NCI-H2029 treated with DMSO at 0.1 percent for 48 hours (cell line): ENCODE measurements at regions not wholly inside any gene's neighbourhood (a gene's known extent, or its start where the extent isn't known, plus 50 kb on each side); places are given as distances from the start of the nearest gene placed in this dataset.

Source experiments
- DNase-seq: peaks from one replicate; lab custom pipeline; 2025; lab: John Stamatoyannopoulos, UW

- DNase-seq: no peak
Observed at GRCh38 chr3:159789742-159790635, 198.6 kb upstream of the IL12A start.

- DNase-seq: no peak
Observed at GRCh38 chr3:159791336-159791735, 197.3 kb upstream of the IL12A start.

GRCh38 chr3:159792070-159792469 is 196.6 kb upstream of the IL12A start:
- DNase-seq: no peak

GRCh38 chr3:159795042-159795441 is 193.6 kb upstream of the IL12A start:
- no peak for DNase-seq

DNA sequence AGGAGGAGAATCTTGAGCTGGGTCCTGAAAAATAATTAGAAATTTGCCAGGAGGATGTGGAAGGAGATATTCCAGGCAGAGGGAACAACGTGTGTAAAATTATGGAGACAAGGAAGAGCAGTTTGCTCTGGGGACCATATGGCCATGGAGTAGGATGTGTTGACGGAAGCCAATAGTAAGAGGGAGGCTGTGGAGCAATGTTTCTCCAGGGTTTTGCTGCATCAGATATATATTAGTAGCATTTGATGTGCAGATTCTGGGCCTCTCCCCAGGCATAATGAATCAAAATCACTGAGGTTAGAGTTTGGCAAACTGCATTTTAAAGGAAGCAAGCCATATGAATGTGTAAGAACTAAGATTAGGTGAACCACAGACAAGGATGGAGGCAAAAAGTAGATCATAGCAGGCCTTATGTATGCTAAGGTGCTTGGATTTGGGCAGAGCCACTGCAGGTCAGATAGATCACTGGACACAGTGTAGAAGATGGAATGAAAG is 192.9 kb upstream of the IL12A start:
- no peak for DNase-seq

DNA sequence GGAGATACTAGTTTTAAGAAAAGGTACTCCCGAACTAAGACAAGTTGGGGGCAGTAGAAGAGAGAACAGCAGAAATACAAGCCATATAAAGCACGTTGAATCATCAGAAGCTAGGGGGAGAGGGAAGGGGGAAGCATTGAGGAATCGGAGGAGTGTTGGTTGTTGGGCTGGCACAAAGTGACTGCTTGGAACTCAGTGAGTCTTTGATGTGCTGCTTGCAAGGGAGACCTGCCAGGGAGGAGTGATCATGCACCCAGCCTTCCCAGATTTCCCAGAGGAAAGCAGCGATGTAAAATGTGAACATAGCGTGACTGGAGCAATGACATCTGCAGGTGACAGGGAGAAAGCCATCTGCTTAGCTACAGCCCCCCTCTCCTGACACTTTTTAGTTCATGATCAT is 192.4 kb upstream of the IL12A start:
- DNase-seq: no peak

GRCh38 chr3:159796744-159797143 is 191.9 kb upstream of the IL12A start:
- no peak for DNase-seq

DNA sequence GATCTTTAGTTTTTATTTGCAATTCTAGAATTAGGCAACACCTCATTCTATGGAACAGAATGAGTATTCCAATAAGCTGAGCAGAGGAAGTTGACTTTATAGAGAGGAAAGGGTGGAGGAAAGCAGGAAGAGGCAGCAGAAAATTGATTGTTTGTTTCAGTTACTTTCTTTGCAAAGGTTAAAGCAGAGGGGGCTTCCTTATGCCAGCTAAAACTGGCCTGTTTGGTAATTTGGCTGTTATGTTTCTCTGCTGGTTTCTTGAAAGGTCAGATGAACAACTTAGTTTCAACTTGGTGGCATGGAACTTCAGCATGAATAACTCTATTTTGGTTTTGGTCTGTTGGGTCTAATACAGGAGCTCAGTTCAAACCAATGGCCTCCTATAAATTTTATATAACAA is 190.9 kb upstream of the IL12A start:
- no peak for DNase-seq

- DNase-seq: no peak
Observed at GRCh38 chr3:159798951-159799350, 189.7 kb upstream of the IL12A start.

- DNase-seq: no peak
Observed at GRCh38 chr3:159800434-159801155, 188.0 kb upstream of the IL12A start.

DNA sequence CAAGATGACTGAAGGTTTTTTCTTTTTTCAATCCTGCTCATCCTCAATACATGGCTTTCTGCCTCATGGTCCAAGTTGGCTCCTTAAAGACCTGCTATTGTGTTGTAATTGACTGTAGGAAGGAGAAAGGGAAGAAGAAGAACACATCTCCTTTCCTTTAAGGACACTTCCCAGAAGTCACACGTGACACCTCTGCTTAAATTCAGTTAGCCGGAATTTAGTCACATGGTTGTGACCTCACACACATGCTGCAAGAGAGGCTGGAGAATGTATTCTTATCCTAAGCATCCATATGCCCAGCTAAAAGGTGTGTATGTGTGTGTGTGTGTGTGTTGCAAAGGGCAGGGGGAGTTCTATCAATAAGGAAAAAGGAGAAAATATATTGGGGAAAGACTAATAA is 185.8 kb upstream of the IL12A start:
- no peak for DNase-seq

- DNase-seq: no peak
Observed at GRCh38 chr3:159803459-159803858, 185.2 kb upstream of the IL12A start.

DNA sequence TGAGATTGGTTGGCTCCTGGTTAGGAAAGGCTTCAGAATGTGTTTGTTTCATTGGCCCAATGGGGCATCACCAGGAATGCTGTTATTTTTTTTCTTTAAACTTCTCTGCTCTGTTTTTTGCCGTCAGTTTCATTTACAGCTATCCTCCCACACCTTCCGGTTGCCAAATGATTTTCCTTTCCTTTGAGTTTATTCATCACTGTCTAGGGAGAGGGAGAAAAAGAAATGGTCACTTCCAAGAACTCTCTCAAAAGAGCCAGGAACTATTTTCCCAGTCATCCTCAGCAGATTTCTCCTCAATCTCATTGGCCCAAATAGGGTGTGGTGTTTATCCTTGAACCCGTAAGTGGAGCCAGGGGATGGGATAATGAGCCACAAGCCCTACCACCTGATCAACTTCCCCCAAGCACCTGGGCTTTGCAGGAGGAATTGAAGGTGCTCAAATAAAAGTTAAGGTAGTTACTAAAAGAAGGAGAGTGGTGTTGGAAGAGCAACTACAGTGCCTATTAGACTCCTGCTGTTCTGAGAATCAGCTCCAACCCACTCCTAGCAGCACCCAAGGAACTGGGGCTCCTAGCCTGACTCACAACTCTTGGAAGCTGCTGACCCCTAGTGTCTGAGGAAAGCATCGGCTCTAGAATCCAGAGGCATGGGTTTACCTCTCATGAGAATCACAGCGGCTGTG is 183.8 kb upstream of the IL12A start:
- DNase-seq: peak; percentile 62

DNA sequence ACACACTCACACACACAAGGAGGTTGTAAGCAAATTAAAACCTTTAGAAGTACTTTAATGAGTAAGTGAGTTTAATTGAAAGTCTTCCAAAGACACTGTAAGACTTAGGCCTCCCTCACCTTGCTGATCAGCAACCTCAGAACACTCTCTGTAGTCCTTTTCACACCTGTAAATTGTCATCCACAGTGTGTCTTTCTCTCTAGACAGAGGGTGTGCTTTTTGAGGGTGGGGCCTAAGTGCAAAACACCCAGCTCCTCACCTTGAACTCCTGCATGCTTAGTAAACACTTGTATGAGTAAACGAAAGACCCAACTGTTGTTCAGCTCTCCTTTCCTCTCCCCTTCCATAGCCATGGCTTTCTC is 183.2 kb upstream of the IL12A start:
- DNase-seq: no peak

- DNase-seq: no peak
Observed at GRCh38 chr3:159806412-159806811, 182.2 kb upstream of the IL12A start.

DNA sequence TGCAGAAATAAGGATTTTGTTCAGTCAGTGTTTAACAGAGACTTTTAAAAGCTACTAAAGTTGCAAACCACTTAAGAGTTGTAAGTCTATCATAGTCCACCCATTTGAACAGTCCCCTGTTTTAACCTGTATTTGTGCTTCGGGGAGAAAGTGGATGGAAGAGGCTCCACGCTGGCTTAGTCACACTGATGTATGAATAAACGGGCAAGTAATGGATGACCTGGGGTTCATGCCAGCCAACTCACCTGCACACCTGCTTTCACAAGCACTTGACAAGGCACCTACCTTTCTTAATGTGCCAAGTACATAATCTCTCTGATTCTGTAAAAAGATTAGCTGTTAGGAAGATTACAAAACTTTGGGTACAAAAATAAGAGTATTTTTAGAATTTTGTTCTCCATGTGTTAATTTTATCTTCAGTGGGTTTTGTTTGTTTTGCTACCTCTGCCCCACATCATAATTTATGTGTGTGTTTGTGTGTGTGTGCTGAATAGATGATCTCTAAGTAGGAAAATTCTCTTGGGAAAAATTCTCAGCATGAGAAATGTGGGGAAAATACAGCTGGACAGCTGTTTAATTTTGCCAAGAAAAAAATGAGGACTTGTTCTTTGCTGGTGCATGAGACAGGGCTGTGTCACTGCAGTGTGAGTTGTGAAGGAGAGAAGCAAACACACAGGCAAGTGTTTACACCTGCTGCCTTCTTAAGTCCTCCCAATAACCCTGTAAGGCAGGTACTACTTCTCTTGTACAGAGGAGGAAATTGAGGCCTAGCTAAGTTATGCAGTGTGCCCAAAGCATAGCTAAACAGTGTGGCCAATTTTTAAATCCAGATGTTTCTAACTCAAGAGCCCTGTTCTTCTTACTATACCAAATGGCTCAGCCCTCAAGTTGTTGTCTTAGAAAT is 181.2 kb upstream of the IL12A start:
- peak; percentile 14 for DNase-seq

DNA sequence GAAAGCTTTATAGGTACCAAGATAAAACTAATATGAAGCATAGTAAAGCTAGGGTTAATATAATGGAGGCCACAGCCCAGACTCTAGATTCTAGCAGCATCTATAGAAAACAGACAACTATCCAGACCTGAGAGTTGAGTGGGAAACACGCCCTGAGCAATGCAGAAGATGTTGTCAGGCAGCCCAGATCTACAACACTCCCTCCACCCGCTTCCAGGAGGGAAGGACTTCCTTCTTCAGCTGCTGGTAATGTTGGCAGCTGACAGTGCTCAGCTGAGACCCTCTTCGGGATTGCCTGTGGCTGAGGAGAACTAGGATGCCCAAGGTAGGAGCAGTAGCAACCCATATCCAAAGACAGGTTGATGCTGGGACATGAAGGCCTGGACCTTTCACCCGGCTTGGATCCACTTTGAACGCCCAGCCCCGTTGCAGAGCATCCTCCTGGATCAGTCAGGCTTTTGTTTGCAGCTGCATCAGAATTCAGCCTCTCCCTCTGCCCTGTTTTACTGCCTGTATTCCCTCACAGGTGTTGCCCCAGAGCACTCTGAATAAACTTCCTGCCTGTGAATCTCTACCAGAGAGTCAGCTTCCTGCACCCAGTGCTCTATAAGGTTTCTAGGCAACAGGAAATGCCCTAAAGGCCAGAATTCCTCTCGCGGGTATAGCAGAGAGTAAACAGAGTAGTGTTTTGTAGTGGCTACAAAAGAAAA is 174.7 kb upstream of the IL12A start:
- peak; percentile 45 for DNase-seq

DNA sequence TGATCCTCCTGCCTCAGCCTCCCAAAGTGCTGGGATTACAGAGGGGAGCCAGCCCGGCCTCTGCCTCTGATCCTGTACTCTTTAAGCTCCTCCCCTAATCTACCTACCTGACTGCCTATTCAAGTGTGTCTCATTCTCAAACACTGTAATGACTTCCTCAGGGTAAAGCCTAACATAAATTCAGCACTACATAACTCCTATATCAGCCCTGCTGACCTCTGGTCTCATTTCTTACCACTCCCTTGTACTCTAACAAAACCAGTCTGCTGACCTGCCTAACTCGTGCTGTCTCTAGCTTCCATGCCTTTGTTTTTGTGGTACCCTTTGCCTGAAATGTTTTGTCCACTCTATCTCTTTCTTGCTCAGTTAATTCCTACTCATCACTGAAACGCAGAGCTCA is 172.1 kb upstream of the IL12A start:
- no peak for DNase-seq

- no peak for DNase-seq
Observed at GRCh38 chr3:159817126-159817525, 171.5 kb upstream of the IL12A start.

GRCh38 chr3:159817571-159817970 is 171.1 kb upstream of the IL12A start:
- no peak for DNase-seq

- DNase-seq: no peak
Observed at GRCh38 chr3:159818399-159818798, 170.2 kb upstream of the IL12A start.
